SK-N-MC (cell line): ENCODE measurements at regions not wholly inside any gene's neighbourhood (a gene's known extent, or its start where the extent isn't known, plus 50 kb on each side); places are given as distances from the start of the nearest gene placed in this dataset.

Experiments used
- DNase-seq: peaks from one replicate; pipeline ENCODE4 v3.0.0-alpha.2; 2011; ENCODE audit warnings: low read depth, low spot score
- H3K27ac ChIP-seq: fragments of 200-600 bp; sonication (generic); 2 replicates; pipeline ENCODE4 v1.5.1; 2016; ENCODE audit warnings: mixed run types
- H3K36me3 ChIP-seq: fragments of 200-600 bp; sonication (generic); 2 replicates; pipeline ENCODE4 v1.6.1; 2017; ENCODE audit warnings: antibody characterized with exemption, low read length, mixed read lengths; ENCODE audit not compliant: insufficient read depth
- H3K4me3 ChIP-seq: fragments of 200-600 bp; sonication (generic); 2 replicates; pipeline ENCODE4 v1.5.1; 2016
- H3K9ac ChIP-seq: fragments of 200-600 bp; sonication (generic); 2 replicates; pipeline ENCODE4 v1.8.0; 2017; ENCODE audit warnings: mixed run types, mixed read lengths; ENCODE audit not compliant: insufficient read length
- H3K9me3 ChIP-seq: fragments of 200-600 bp; sonication (generic); 2 replicates; pipeline ENCODE4 v1.6.1; 2017; ENCODE audit warnings: low read depth, mild to moderate bottlenecking, antibody characterized with exemption, low read length, moderate library complexity, mixed read lengths
- EZH2 ChIP-seq: fragments of 200-600 bp; sonication (generic); IDR thresholded peaks from one replicate; pipeline ENCODE4 v1.6.1; 2017; ENCODE audit warnings: antibody characterized with exemption
- FOXP2 ChIP-seq: optimal IDR thresholded peaks from 2 replicates; pipeline ENCODE3; 2011; ENCODE audit warnings: mild to moderate bottlenecking, moderate library complexity; ENCODE audit not compliant: insufficient read depth; ENCODE audit errors: extremely low read length, control extremely low read depth
- POLR2AphosphoS5 ChIP-seq: IDR thresholded peaks from 2 replicates; pipeline ENCODE4 v1.6.1; 2012; ENCODE audit warnings: mild to moderate bottlenecking, low read depth, low read length, borderline replicate concordance

GRCh38 chr1:29467989-29468900 lies 231.9 kb downstream of the PTPRU start:
- DNase-seq = no peak
- Histone ChIP-seq H3K4me3 (no peak overlapping the region), H3K9ac (no peak overlapping the region), H3K9me3 (no peaks in the 10 kb centered on the region), H3K36me3 (no peaks in the 10 kb centered on the region), H3K27ac (no peak overlapping the region)
- no peak for TF ChIP-seq FOXP2
- no peak for TF ChIP-seq POLR2AphosphoS5
- TF ChIP-seq EZH2 = no peak

GRCh38 chr1:29466258-29466657 lies 229.9 kb downstream of the PTPRU start:
- no peaks in the 10 kb centered on the region for H3K36me3 ChIP-seq
- no peak overlapping the region for H3K27ac ChIP-seq

GRCh38 chr1:29465755-29466154 lies 229.4 kb downstream of the PTPRU start:
- Histone ChIP-seq H3K36me3 (no peaks in the 10 kb centered on the region), H3K4me3 (no peak overlapping the region), H3K9me3 (no peaks in the 10 kb centered on the region), H3K9ac (no peak overlapping the region), H3K27ac (no peak overlapping the region)
- TF ChIP-seq POLR2AphosphoS5 = no peak
- no peak for TF ChIP-seq FOXP2
- TF ChIP-seq EZH2 = no peak
- no peak for DNase-seq

More at GRCh38 chr1:29466258-29466657, 229.9 kb downstream of the PTPRU start:
- H3K4me3 ChIP-seq = no peak overlapping the region
- TF ChIP-seq FOXP2 = no peak
- H3K9me3 ChIP-seq = no peaks in the 10 kb centered on the region
- H3K9ac ChIP-seq = no peak overlapping the region
- DNase-seq = no peak

DNA sequence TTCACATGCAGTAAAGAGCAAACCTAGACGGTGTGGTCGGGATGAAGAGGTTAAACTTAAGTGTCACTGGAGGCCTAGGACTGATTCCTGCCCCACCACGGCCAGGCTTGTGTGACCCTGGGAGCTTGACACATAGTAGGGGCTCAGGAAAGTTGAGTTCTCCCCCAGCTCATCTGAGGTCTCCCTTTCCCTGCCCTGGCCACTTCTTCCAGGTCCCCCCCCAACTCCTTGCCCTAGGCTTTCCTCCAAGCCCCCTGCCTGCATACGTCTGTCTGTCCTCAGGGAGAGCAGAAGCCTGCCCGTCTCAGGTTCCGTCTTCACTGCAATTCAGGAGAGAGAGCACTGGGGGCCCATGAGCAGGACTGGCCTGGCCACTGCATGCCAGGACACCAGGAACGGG lies 225.8 kb downstream of the PTPRU start:
- H3K9me3 ChIP-seq = no peaks in the 10 kb centered on the region
- no peak for DNase-seq
- no peak overlapping the region for H3K27ac ChIP-seq
- H3K4me3 ChIP-seq = no peak overlapping the region
- no peak overlapping the region for H3K9ac ChIP-seq
- TF ChIP-seq EZH2 = no peak
- no peak for TF ChIP-seq POLR2AphosphoS5
- no peaks in the 10 kb centered on the region for H3K36me3 ChIP-seq

DNA sequence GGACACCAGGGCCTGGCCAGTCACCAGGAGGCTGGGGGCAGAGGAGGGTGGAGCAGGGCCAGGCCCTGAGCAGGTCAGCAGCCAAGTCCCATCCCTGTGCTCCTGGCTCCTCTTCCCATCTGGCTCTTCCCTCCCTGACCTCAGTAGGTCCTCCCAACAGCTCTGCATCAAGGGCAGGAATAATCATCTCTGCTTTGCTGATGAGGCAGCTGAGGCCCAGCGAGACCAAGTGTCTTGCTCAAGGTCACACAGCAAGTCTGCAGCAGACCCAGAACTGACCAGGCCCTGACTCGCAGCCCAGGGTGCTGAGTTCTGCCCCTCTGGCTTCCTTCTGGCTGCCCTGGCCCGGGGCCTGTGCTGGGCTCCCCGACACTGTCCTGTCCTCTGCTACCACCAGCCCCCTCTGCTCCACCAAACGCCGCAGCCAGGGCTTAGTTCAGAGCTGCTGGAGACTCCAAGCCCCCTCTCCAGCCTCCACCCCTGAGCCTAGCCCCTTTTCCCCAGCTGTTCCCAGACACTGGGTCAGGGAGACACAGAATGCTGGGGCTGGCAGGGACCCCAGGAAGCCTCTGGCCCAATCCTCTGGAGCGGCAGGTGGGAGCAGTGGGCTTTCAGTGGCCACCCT lies 224.9 kb downstream of the PTPRU start:
- no peak overlapping the region for H3K4me3 ChIP-seq
- H3K9me3 ChIP-seq = no peaks in the 10 kb centered on the region
- no peak overlapping the region for H3K27ac ChIP-seq
- no peaks in the 10 kb centered on the region for H3K36me3 ChIP-seq
- no peak overlapping the region for H3K9ac ChIP-seq
- no peak for TF ChIP-seq EZH2
- no peak for TF ChIP-seq FOXP2
- no peak for TF ChIP-seq POLR2AphosphoS5
- no peak for DNase-seq

GRCh38 chr1:29460694-29461093 lies 224.4 kb downstream of the PTPRU start:
- TF ChIP-seq EZH2 = no peak
- no peak for TF ChIP-seq FOXP2
- no peak for TF ChIP-seq POLR2AphosphoS5
- no peak overlapping the region for H3K27ac ChIP-seq
- H3K9ac ChIP-seq = no peak overlapping the region
- no peaks in the 10 kb centered on the region for H3K36me3 ChIP-seq
- no peak overlapping the region for H3K4me3 ChIP-seq
- H3K9me3 ChIP-seq = no peaks in the 10 kb centered on the region
- DNase-seq = no peak

DNA sequence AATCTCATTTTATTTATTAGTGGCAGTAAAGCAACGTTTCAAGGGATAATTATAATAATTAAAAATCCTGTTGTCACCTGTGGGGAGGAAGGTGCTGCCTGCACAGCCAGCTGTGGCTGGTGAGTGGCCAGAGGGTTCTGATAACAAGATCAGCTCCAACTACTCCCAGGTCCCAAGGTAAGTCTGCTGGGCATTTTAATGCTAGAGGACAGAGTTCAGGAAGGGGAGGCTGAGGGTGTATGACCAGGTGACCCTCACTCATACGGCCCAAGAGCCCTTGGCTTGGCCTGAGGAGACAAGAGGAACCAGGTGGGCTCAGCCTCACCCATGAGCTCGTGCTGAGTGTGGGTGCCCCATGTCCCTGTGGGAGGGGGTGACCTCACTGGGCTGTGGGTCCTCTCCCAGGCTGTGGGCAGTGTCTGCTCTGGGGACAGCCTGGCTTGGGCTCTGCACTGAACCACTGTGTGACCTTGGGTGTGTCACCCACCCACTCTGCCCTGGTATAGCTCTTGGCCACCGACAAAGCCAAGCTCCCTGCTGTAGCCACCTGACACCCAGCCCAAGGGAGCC lies 223.8 kb downstream of the PTPRU start:
- TF ChIP-seq FOXP2 = no peak
- TF ChIP-seq EZH2 = no peak
- no peak for TF ChIP-seq POLR2AphosphoS5
- Histone ChIP-seq H3K9ac (no peak overlapping the region), H3K36me3 (no peaks in the 10 kb centered on the region), H3K4me3 (no peak overlapping the region), H3K27ac (no peak overlapping the region), H3K9me3 (no peaks in the 10 kb centered on the region)
- DNase-seq = no peak

DNA sequence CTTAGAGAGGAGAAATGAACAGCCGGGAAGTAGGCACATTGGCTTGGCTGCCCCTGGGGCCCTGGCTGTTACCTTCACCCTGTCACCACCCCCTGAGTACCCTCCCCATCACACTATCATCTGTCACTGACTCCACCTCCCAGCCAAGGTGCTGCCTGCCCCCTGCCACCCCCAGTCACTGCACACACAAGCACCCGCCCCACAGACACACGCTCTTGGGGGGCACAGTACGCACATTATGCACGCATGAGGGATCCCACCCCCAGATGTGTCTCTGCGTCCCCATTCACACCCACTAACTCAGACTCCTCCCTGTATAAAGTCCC lies 223.3 kb downstream of the PTPRU start:
- no peak for TF ChIP-seq POLR2AphosphoS5
- no peak for TF ChIP-seq FOXP2
- no peak for TF ChIP-seq EZH2
- no peak overlapping the region for H3K9ac ChIP-seq
- H3K9me3 ChIP-seq = no peaks in the 10 kb centered on the region
- no peak for DNase-seq
- no peak overlapping the region for H3K4me3 ChIP-seq
- H3K27ac ChIP-seq = no peak overlapping the region
- no peaks in the 10 kb centered on the region for H3K36me3 ChIP-seq
